Suprapubic skin (tissue), 3 donors: ENCODE measurements at regions not wholly inside any gene's neighbourhood (a gene's known extent, or its start where the extent isn't known, plus 50 kb on each side); places are given as distances from the start of the nearest gene placed in this dataset.

ENCODE experiments used
- POLR2A ChIP-seq, 2 donors: fragments of 450-650 bp; IDR thresholded peaks; one replicate each; pipeline ENCODE4 v1.6.1; 2017; ENCODE audit warnings: antibody characterized with exemption in 2 of 2, mild to moderate bottlenecking in 2 of 2, moderate library complexity in 2 of 2
- TF ChIP-seq, protein P1 (sequence below), 2 donors: fragments of 200-600 bp in 1 of 2; fragments of 450-650 bp in 1 of 2; sonication (generic) in 1 of 2; IDR thresholded peaks; one replicate each; pipeline ENCODE4 v1.5.1; 2016 to 2019; ENCODE audit warnings: antibody characterized with exemption in 2 of 2, mild to moderate bottlenecking in 1 of 2, moderate library complexity in 1 of 2

DNA sequence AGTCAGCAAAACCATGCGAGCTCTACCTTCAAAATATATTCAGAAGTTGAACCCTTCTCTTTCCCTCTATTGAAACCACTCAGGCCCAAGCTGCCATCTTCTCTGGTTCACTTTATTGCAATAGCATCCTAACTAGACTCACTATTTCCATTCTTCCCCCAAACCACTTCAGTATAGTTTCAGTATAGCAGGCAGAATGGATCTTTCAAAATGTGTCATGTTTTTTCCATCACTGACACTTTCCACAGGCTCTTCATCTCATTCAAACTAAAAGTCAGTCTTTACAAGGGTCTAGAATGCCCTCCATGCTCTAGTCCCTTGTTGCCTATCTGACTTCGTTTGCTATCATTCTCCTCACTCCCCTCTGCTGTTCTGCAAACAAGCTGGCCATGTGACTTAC, 274.4 kb downstream of the IDS start:
- TF ChIP-seq, protein P1, sequence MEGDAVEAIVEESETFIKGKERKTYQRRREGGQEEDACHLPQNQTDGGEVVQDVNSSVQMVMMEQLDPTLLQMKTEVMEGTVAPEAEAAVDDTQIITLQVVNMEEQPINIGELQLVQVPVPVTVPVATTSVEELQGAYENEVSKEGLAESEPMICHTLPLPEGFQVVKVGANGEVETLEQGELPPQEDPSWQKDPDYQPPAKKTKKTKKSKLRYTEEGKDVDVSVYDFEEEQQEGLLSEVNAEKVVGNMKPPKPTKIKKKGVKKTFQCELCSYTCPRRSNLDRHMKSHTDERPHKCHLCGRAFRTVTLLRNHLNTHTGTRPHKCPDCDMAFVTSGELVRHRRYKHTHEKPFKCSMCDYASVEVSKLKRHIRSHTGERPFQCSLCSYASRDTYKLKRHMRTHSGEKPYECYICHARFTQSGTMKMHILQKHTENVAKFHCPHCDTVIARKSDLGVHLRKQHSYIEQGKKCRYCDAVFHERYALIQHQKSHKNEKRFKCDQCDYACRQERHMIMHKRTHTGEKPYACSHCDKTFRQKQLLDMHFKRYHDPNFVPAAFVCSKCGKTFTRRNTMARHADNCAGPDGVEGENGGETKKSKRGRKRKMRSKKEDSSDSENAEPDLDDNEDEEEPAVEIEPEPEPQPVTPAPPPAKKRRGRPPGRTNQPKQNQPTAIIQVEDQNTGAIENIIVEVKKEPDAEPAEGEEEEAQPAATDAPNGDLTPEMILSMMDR (IDR thresholded peaks at IDR 0.05) = no peak
- no peak for TF ChIP-seq POLR2A (IDR thresholded peaks at IDR 0.05)
